ENCODE measurements at regions not wholly inside any gene's neighbourhood (a gene's known extent, or its start where the extent isn't known, plus 50 kb on each side); places are given as distances from the start of the nearest gene placed in this dataset.

- Histone ChIP-seq H2AFZ (ENCODE audit: low read length) (no peak overlapping the region), H3K27ac (ENCODE audit: extremely low read length, insufficient read depth, low read length) (no peak overlapping the region), H3K79me2 (ENCODE audit: insufficient read depth, low read length) (no peaks in the 10 kb centered on the region), H3K36me3 (replicated peaks in 1 of 2; ENCODE audit: control insufficient read depth in 1 of 2, insufficient read depth in 2 of 2, low read length in 2 of 2) (no peaks in the 10 kb centered on the region), H3K9me3 (ENCODE audit: low read length) (peaks cover 86% of the 10 kb centered on the region), H3K27me3 (ENCODE audit: control insufficient read depth in 1 of 2, insufficient read depth in 2 of 2, low read length in 2 of 2) (no peaks in the 10 kb centered on the region), H4K20me1 (ENCODE audit: insufficient read depth, low read length) (no peaks in the 10 kb centered on the region), H3K4me2 (ENCODE audit: low read depth, low read length) (no peak overlapping the region), H3K4me3 (replicated peaks in 1 of 3; ENCODE audit: insufficient read depth in 1 of 3, low read depth in 2 of 3, low read length in 3 of 3) (no peak overlapping the region), H3K4me1 (ENCODE audit: insufficient read depth, low read length) (no peaks in the 10 kb centered on the region), H3K9ac (ENCODE audit: insufficient read depth, low read depth, low read length) (no peak overlapping the region)
- POLR2A ChIA-PET, result no interaction called here
- CTCF ChIA-PET (ENCODE audit: low intra/inter-chr PET ratio, low total read pairs), result no interaction called here
- ATAC-seq (no peak), DNase-seq (ENCODE audit: low spot score) (no peak), FAIRE-seq (no peak)
- TF ChIP-seq MIXL1 (CRISPR knock-in tag; IDR thresholded peaks at IDR 0.05) (no peak), FUBP1 (CRISPR knock-in tag; IDR thresholded peaks at IDR 0.05; ENCODE audit: borderline replicate concordance) (no peak), NFAT5 (CRISPR knock-in tag; IDR thresholded peaks at IDR 0.05) (no peak), ZNF777 (CRISPR knock-in tag; IDR thresholded peaks at IDR 0.05) (no peak), ZFP36L1 (CRISPR knock-in tag; IDR thresholded peaks at IDR 0.05) (no peak), NKX3-1 (CRISPR knock-in tag; IDR thresholded peaks at IDR 0.05) (no peak), ZNF260 (CRISPR knock-in tag; IDR thresholded peaks at IDR 0.05; ENCODE audit: borderline replicate concordance, low read depth) (no peak), ATAD3A (CRISPR knock-in tag; IDR thresholded peaks at IDR 0.05) (no peak), PRMT3 (CRISPR knock-in tag; IDR thresholded peaks at IDR 0.05; ENCODE audit: borderline replicate concordance, low read depth) (no peak), ZNF616 (CRISPR knock-in tag; IDR thresholded peaks at IDR 0.05; ENCODE audit: low read depth) (no peak), GZF1 (CRISPR knock-in tag; IDR thresholded peaks at IDR 0.05) (no peak), ZNF101 (CRISPR knock-in tag; IDR thresholded peaks at IDR 0.05; ENCODE audit: borderline replicate concordance, low read depth) (no peak), AGO2 (optimal IDR thresholded peaks at IDR 0.05; ENCODE audit: low read depth, low read length) (no peak), GPN1 (CRISPR knock-in tag; IDR thresholded peaks at IDR 0.05; ENCODE audit: borderline replicate concordance) (no peak), MYC (CRISPR knock-in tag; IDR thresholded peaks at IDR 0.05; ENCODE audit: borderline replicate concordance) (no peak), ZNF670 (CRISPR knock-in tag; IDR thresholded peaks at IDR 0.05; ENCODE audit: borderline replicate concordance) (no peak), ATF2 (CRISPR knock-in tag; IDR thresholded peaks at IDR 0.05) (no peak), MIER3 (CRISPR knock-in tag; IDR thresholded peaks at IDR 0.05; ENCODE audit: borderline replicate concordance) (no peak), KLF9 (CRISPR knock-in tag; IDR thresholded peaks at IDR 0.05; ENCODE audit: low read depth) (no peak)
- in situ Hi-C loops (cut with HindIII; ENCODE audit: extremely low pct_ligation_motif_present, low pct_unique_long_range_greater_than_20kb), result no loop called here
- 19% methylated on average over 6 of the region's 6 CpGs for WGBS (ENCODE audit: low lambda C conversion rate)
- intact Hi-C loops (cut with micrococcal nuclease; ENCODE audit: unreplicated experiment), result no loop called here
- no TSS peak for BruUV-seq (replicated peaks)
These were observed 2362.5 kb upstream of the WWC1 start for GRCh38 chr5:165928971-165929370.
